Pancreas (tissue), 10 donors: ENCODE measurements at regions not wholly inside any gene's neighbourhood (a gene's known extent, or its start where the extent isn't known, plus 50 kb on each side); places are given as distances from the start of the nearest gene placed in this dataset.
A peak's percentile ranks its signal among the peaks of the same experiment; 100 is the strongest.

Source experiments
- ATAC-seq, 4 donors: fragments of 200-7000 bp; cut with Tn5 transposase; one replicate each; pipeline versions ENCODE4 v1.8.0 to v1.9.1; 2020; ENCODE audit warnings: mild to moderate bottlenecking in 4 of 4, moderate library complexity in 4 of 4
- DNase-seq, 6 donors: peaks; one replicate each; pipeline ENCODE4 v3.0.0-alpha.2; 2020
- FAIRE-seq: peaks from 2 replicates; lab custom pipeline; 2012; peaks lifted over from hg19 to GRCh38; lab: Jason Lieb, UNC
- H3K27ac ChIP-seq, 4 donors: fragments of 200-600 bp; sonication (generic); 1 replicate in 3 of 4; 2 replicates in 1 of 4; pipeline versions ENCODE4 v1.5.0 to v1.8.0; 2020
- H3K27me3 ChIP-seq, 4 donors: fragments of 200-600 bp; one replicate each; pipeline ENCODE4 v1.8.0; 2021
- H3K36me3 ChIP-seq, 3 donors: fragments of 200-600 bp; sonication (generic) in 1 of 3; one replicate each; pipeline versions ENCODE4 v1.5.0 to v1.8.0; 2020 to 2021
- H3K4me1 ChIP-seq, 3 donors: fragments of 200-600 bp; one replicate each; pipeline ENCODE4 v1.8.0; 2021
- H3K4me3 ChIP-seq, 4 donors: fragments of 200-600 bp; sonication (generic) in 2 of 4; one replicate each; pipeline versions ENCODE4 v1.5.0 to v1.8.0; 2020 to 2021
- H3K9me3 ChIP-seq, 4 donors: fragments of 200-600 bp; one replicate each; pipeline ENCODE4 v1.8.0; 2021
- WGBS, 2 donors: extraction: QIAGEN DNeasy Blood & Tissue Kit; methylation state at CpG; one replicate each; pipeline ENCODE4 v1.1.7; 2013; 5-methylcytosine and 5-hydroxymethylcytosine counted together
- intact Hi-C, 3 donors: fragments of 100-400 bp; cut with DNase I; formaldehyde crosslinking; loops; one replicate each; pipeline versions ENCODE4 v1.11.1 to v1.14.2; 2022
- TF ChIP-seq, protein P1 (sequence below), 4 donors: fragments of 200-600 bp; sonication (generic) in 3 of 4; IDR thresholded peaks; one replicate each; pipeline versions ENCODE4 v1.5.0 to v1.8.0; 2021; ENCODE audit warnings: antibody characterized with exemption in 4 of 4
- donor health status: healthy with polysubstance abuse.
- donor health status: DM: no; HTN: no; CAD: no; lungs with moderate emphysema.
- donor health status: DM: no; HTN: no; CAD: no.
- donor health status: control.
- donor health status: control.
- donor health status: Bipolar disorder and iron deficiency.
- donor health status: DM: yes; HTN: yes; CAD: no.
- donor health status: DM: no; HTN: no; CAD: no.
- donor health status: DM: no; HTN: no; CAD: no.
- donor health status: DM: yes; HTN: yes; CAD: no.

DNA sequence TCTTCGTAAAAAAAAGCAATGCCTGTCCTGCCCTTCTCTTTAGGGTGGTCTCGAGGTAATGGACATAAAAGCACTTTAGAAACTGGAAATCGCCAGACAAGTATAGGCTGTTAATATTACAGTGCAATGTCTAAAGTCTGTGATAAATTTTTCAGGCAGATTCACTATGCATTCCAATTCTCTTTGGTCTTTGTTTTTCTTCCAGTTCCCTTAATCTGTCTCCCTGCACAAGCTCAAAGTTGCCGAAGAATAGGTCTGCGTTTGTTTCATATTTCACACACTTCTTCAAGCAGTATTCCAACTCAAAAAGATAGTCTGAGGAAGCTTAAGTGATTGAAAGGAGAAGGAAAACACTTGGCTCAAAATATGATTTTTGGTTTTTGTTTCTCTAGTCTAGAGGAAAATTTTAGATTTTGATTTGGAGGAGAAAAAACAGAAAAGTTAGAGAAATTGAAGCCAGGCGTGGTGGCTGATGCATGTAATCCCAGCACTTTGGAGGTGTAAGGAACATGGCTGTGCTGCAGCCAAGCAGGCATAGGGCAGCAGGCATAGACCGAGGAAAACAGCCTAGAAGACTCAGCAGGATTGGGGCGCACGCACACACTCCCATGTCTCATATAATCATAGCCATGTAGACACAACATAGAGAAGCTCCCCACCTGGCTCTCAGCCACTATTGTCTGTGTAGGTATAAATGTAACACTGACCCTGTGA lies 96.2 kb upstream of the TMPO start:
- peaks cover 2 to 7% (median 2%) of the 10 kb centered on the region in 3 donors for H3K4me1 ChIP-seq
- intact Hi-C loops: no loop called here
- 72 to 76% methylated on average over 9 of the region's 9 CpGs for WGBS, 2 donors
- no peak overlapping the region for H3K27ac ChIP-seq
- ATAC-seq (no peak), FAIRE-seq (no peak), DNase-seq (no peak)
- no peaks in the 10 kb centered on the region for H3K36me3 ChIP-seq
- H3K4me3 ChIP-seq: no peak overlapping the region
- TF ChIP-seq, protein P1, sequence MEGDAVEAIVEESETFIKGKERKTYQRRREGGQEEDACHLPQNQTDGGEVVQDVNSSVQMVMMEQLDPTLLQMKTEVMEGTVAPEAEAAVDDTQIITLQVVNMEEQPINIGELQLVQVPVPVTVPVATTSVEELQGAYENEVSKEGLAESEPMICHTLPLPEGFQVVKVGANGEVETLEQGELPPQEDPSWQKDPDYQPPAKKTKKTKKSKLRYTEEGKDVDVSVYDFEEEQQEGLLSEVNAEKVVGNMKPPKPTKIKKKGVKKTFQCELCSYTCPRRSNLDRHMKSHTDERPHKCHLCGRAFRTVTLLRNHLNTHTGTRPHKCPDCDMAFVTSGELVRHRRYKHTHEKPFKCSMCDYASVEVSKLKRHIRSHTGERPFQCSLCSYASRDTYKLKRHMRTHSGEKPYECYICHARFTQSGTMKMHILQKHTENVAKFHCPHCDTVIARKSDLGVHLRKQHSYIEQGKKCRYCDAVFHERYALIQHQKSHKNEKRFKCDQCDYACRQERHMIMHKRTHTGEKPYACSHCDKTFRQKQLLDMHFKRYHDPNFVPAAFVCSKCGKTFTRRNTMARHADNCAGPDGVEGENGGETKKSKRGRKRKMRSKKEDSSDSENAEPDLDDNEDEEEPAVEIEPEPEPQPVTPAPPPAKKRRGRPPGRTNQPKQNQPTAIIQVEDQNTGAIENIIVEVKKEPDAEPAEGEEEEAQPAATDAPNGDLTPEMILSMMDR (IDR thresholded peaks at IDR 0.05): no peak
- H3K9me3 ChIP-seq: no peaks in the 10 kb centered on the region
- no peaks in the 10 kb centered on the region for H3K27me3 ChIP-seq

GRCh38 chr12:98419795-98420404 lies 95.5 kb upstream of the TMPO start:
- WGBS, 2 donors: 71 to 73% methylated on average over 16 of the region's 16 CpGs
- no peaks in the 10 kb centered on the region for H3K36me3 ChIP-seq

DNA sequence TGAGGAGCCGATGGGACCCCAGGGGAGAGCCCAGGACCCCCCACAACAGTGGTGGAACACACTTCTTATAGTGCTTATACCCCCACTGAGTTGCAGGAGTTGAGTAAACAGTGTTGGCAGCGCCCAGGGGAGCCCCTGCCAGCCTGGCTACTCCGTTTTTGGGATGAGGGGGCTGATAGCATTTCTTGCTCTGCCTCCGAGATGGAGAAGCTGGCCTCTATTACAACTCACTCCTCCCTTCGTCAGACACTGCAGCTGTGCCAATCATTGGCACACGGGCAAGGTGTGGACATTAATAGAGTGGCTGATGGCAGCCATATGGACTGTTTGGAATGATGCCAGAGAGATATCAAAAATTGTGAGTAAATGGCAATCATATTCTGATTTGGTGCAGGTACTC lies 94.9 kb upstream of the TMPO start:
- Histone ChIP-seq H3K36me3 (no peaks in the 10 kb centered on the region), H3K4me3 (no peak overlapping the region), H3K27ac (no peak overlapping the region), H3K4me1 (peaks cover 6 to 10% (median 7%) of the 10 kb centered on the region in 3 donors), H3K27me3 (no peaks in the 10 kb centered on the region), H3K9me3 (no peaks in the 10 kb centered on the region)
- no peak for ATAC-seq
- no peak for FAIRE-seq
- DNase-seq: no peak
- 40 to 45% methylated on average over 6 of the region's 6 CpGs for WGBS, 2 donors
- intact Hi-C loops: no loop called here
- TF ChIP-seq, protein P1 (IDR thresholded peaks at IDR 0.05): no peak

More at GRCh38 chr12:98419795-98420404, 95.5 kb upstream of the TMPO start:
- H3K4me3 ChIP-seq: no peak overlapping the region
- TF ChIP-seq, protein P1 (IDR thresholded peaks at IDR 0.05): no peak
- DNase-seq: peak in 1 of 6 donors; percentile 50
- intact Hi-C loops: no loop called here
- no peaks in the 10 kb centered on the region for H3K27me3 ChIP-seq
- peaks cover 6 to 10% (median 7%) of the 10 kb centered on the region in 3 donors for H3K4me1 ChIP-seq
- no peak for ATAC-seq
- FAIRE-seq: no peak
- H3K9me3 ChIP-seq: no peaks in the 10 kb centered on the region
- no peak overlapping the region for H3K27ac ChIP-seq

DNA sequence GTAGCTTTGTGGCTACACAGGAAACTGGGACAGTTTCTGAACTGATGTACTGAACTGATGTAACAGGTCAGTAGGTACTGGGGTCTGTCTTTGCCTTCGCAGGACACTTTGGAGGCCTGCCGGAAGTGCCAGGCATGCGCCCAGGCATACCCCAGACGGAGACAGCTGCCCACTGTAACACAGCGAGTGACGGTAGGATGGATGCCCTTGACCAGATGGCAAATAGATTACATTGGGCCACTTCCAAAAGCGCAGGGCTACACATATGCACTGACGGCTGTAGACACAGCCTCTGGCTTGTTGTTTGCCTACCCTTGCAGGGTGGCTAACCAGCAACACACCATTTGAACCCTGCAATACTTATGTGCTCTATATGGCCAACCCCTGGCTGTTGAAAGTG lies 94.1 kb upstream of the TMPO start:
- no peak for FAIRE-seq
- WGBS, 2 donors: 55 to 68% methylated on average over 8 of the region's 8 CpGs

More for the DNA sequence above, 94.1 kb upstream of the TMPO start:
- Histone ChIP-seq H3K9me3 (no peaks in the 10 kb centered on the region), H3K27ac (no peak overlapping the region), H3K4me1 (peaks cover 6 to 10% (median 7%) of the 10 kb centered on the region in 3 donors), H3K27me3 (no peaks in the 10 kb centered on the region), H3K4me3 (no peak overlapping the region), H3K36me3 (no peaks in the 10 kb centered on the region)
- DNase-seq (no peak), ATAC-seq (no peak)
- TF ChIP-seq, protein P1 (IDR thresholded peaks at IDR 0.05): no peak
- intact Hi-C loops: no loop called here
